ENCODE measurements at regions not wholly inside any gene's neighbourhood (a gene's known extent, or its start where the extent isn't known, plus 50 kb on each side); places are given as distances from the start of the nearest gene placed in this dataset.

DNA sequence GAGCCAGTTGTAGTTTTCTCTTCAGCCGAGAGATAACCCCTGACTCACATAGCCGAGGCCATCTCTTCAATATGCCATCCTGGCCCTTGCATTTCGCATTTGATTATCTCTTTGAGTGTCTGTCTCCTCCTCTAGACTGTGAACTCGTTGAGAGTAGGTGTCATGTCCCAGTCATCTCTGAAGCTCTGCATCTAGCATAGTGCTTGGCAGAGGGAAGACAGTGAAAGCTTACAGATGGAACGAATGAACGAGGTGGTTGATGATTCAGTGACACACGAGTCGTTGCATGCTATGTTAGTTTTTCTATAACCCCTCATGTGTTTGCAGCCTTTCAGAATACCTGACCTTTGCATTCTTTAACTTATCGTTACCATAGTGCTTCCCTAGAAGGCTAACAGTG, 59.9 kb upstream of the CYRIA start:
- Histone ChIP-seq H2AFZ (no peak overlapping the region), H4K20me1 (replicated peaks; ENCODE audit: insufficient read depth) (no peaks in the 10 kb centered on the region), H3K27ac (ENCODE audit: low read depth) (no peak overlapping the region), H3K79me2 (replicated peaks; ENCODE audit: insufficient read depth) (no peaks in the 10 kb centered on the region), H3K4me3 (no peak overlapping the region), H3K4me2 (no peak overlapping the region), H3K9me2 (ENCODE audit: insufficient read depth) (no peaks in the 10 kb centered on the region), H3K36me3 (ENCODE audit: insufficient read depth) (no peaks in the 10 kb centered on the region), H3K27me3 (ENCODE audit: insufficient read depth) (no peaks in the 10 kb centered on the region), H3F3A (replicated peaks; ENCODE audit: low read depth) (no peaks in the 10 kb centered on the region), H3K4me1 (ENCODE audit: insufficient read depth) (no peaks in the 10 kb centered on the region)
- no peak overlapping the region for H3K4me3 Mint-ChIP-seq
- TF ChIP-seq, protein P1, sequence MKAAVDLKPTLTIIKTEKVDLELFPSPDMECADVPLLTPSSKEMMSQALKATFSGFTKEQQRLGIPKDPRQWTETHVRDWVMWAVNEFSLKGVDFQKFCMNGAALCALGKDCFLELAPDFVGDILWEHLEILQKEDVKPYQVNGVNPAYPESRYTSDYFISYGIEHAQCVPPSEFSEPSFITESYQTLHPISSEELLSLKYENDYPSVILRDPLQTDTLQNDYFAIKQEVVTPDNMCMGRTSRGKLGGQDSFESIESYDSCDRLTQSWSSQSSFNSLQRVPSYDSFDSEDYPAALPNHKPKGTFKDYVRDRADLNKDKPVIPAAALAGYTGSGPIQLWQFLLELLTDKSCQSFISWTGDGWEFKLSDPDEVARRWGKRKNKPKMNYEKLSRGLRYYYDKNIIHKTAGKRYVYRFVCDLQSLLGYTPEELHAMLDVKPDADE (IDR thresholded peaks at IDR 0.05): no peak
- TF ChIP-seq STAT1 (IDR thresholded peaks at IDR 0.05; ENCODE audit: unreplicated experiment) (no peak), ZNF331 (CRISPR knock-in tag; IDR thresholded peaks at IDR 0.05; ENCODE audit: low read depth) (no peak), EZH2phosphoT487 (IDR thresholded peaks at IDR 0.05; ENCODE audit: unreplicated experiment) (no peak), NANOG (IDR thresholded peaks at IDR 0.05; ENCODE audit: borderline replicate concordance) (no peak), ZNF114 (CRISPR knock-in tag; IDR thresholded peaks at IDR 0.05) (no peak), POLR2AphosphoS5 (IDR thresholded peaks at IDR 0.05; ENCODE audit: low read depth) (no peak), EZH2 (IDR thresholded peaks at IDR 0.05; ENCODE audit: low read depth, unreplicated experiment) (no peak), CREB1 (CRISPR knock-in tag; IDR thresholded peaks at IDR 0.05; ENCODE audit: low read depth) (no peak), JUNB (IDR thresholded peaks at IDR 0.05; ENCODE audit: unreplicated experiment) (no peak)
- TF ChIP-seq, protein P2, sequence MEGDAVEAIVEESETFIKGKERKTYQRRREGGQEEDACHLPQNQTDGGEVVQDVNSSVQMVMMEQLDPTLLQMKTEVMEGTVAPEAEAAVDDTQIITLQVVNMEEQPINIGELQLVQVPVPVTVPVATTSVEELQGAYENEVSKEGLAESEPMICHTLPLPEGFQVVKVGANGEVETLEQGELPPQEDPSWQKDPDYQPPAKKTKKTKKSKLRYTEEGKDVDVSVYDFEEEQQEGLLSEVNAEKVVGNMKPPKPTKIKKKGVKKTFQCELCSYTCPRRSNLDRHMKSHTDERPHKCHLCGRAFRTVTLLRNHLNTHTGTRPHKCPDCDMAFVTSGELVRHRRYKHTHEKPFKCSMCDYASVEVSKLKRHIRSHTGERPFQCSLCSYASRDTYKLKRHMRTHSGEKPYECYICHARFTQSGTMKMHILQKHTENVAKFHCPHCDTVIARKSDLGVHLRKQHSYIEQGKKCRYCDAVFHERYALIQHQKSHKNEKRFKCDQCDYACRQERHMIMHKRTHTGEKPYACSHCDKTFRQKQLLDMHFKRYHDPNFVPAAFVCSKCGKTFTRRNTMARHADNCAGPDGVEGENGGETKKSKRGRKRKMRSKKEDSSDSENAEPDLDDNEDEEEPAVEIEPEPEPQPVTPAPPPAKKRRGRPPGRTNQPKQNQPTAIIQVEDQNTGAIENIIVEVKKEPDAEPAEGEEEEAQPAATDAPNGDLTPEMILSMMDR (conservative IDR thresholded peaks at IDR 0.05; ENCODE audit: low read depth in 2 of 2): no peak
- TF ChIP-seq, protein P3, sequence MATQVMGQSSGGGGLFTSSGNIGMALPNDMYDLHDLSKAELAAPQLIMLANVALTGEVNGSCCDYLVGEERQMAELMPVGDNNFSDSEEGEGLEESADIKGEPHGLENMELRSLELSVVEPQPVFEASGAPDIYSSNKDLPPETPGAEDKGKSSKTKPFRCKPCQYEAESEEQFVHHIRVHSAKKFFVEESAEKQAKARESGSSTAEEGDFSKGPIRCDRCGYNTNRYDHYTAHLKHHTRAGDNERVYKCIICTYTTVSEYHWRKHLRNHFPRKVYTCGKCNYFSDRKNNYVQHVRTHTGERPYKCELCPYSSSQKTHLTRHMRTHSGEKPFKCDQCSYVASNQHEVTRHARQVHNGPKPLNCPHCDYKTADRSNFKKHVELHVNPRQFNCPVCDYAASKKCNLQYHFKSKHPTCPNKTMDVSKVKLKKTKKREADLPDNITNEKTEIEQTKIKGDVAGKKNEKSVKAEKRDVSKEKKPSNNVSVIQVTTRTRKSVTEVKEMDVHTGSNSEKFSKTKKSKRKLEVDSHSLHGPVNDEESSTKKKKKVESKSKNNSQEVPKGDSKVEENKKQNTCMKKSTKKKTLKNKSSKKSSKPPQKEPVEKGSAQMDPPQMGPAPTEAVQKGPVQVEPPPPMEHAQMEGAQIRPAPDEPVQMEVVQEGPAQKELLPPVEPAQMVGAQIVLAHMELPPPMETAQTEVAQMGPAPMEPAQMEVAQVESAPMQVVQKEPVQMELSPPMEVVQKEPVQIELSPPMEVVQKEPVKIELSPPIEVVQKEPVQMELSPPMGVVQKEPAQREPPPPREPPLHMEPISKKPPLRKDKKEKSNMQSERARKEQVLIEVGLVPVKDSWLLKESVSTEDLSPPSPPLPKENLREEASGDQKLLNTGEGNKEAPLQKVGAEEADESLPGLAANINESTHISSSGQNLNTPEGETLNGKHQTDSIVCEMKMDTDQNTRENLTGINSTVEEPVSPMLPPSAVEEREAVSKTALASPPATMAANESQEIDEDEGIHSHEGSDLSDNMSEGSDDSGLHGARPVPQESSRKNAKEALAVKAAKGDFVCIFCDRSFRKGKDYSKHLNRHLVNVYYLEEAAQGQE (IDR thresholded peaks at IDR 0.05; ENCODE audit: unreplicated experiment): no peak
- TF ChIP-seq, protein P4, sequence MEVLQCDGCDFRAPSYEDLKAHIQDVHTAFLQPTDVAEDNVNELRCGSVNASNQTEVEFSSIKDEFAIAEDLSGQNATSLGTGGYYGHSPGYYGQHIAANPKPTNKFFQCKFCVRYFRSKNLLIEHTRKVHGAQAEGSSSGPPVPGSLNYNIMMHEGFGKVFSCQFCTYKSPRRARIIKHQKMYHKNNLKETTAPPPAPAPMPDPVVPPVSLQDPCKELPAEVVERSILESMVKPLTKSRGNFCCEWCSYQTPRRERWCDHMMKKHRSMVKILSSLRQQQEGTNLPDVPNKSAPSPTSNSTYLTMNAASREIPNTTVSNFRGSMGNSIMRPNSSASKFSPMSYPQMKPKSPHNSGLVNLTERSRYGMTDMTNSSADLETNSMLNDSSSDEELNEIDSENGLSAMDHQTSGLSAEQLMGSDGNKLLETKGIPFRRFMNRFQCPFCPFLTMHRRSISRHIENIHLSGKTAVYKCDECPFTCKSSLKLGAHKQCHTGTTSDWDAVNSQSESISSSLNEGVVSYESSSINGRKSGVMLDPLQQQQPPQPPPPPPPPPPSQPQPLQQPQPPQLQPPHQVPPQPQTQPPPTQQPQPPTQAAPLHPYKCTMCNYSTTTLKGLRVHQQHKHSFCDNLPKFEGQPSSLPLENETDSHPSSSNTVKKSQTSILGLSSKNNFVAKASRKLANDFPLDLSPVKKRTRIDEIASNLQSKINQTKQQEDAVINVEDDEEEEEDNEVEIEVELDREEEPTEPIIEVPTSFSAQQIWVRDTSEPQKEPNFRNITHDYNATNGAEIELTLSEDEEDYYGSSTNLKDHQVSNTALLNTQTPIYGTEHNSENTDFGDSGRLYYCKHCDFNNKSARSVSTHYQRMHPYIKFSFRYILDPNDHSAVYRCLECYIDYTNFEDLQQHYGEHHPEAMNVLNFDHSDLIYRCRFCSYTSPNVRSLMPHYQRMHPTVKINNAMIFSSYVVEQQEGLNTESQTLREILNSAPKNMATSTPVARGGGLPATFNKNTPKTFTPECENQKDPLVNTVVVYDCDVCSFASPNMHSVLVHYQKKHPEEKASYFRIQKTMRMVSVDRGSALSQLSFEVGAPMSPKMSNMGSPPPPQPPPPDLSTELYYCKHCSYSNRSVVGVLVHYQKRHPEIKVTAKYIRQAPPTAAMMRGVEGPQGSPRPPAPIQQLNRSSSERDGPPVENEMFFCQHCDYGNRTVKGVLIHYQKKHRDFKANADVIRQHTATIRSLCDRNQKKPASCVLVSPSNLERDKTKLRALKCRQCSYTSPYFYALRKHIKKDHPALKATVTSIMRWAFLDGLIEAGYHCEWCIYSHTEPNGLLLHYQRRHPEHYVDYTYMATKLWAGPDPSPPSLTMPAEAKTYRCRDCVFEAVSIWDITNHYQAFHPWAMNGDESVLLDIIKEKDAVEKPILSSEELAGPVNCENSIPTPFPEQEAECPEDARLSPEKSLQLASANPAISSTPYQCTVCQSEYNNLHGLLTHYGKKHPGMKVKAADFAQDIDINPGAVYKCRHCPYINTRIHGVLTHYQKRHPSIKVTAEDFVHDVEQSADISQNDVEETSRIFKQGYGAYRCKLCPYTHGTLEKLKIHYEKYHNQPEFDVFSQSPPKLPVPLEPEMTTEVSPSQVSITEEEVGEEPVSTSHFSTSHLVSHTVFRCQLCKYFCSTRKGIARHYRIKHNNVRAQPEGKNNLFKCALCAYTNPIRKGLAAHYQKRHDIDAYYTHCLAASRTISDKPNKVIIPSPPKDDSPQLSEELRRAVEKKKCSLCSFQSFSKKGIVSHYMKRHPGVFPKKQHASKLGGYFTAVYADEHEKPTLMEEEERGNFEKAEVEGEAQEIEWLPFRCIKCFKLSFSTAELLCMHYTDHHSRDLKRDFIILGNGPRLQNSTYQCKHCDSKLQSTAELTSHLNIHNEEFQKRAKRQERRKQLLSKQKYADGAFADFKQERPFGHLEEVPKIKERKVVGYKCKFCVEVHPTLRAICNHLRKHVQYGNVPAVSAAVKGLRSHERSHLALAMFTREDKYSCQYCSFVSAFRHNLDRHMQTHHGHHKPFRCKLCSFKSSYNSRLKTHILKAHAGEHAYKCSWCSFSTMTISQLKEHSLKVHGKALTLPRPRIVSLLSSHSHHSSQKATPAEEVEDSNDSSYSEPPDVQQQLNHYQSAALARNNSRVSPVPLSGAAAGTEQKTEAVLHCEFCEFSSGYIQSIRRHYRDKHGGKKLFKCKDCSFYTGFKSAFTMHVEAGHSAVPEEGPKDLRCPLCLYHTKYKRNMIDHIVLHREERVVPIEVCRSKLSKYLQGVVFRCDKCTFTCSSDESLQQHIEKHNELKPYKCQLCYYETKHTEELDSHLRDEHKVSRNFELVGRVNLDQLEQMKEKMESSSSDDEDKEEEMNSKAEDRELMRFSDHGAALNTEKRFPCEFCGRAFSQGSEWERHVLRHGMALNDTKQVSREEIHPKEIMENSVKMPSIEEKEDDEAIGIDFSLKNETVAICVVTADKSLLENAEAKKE (CRISPR knock-in tag; IDR thresholded peaks at IDR 0.05): no peak
- H3K27ac Mint-ChIP-seq: no peak overlapping the region
- H3K4me1 Mint-ChIP-seq: peaks cover 6% of the 10 kb centered on the region; the same call in 1 of the 3 replicates
- H3K36me3 Mint-ChIP-seq (ENCODE audit: low read depth): no peaks in the 10 kb centered on the region
- no peak for DNase-seq (ENCODE audit: low spot score)
- H3K9me3 Mint-ChIP-seq: no peaks in the 10 kb centered on the region
- no peak for ATAC-seq
- peaks cover 3% of the 10 kb centered on the region for H3K27me3 Mint-ChIP-seq (ENCODE audit: insufficient read depth, low read depth, poor library complexity)

All from GM23338 (cell line).